B cell (primary cell): ENCODE measurements at regions not wholly inside any gene's neighbourhood (a gene's known extent, or its start where the extent isn't known, plus 50 kb on each side); places are given as distances from the start of the nearest gene placed in this dataset.

Experiments
- CTCF ChIP-seq: fragments of 200-600 bp; IDR thresholded peaks from one replicate; pipeline ENCODE4 v1.8.0; 2022; ENCODE audit warnings: antibody characterized with exemption, mild to moderate bottlenecking
- EZH2 ChIP-seq: IDR thresholded peaks from 2 replicates; pipeline ENCODE4 v1.6.1; 2012; ENCODE audit warnings: borderline replicate concordance, low read depth, mild to moderate bottlenecking, moderate library complexity, low read length; ENCODE audit not compliant: insufficient read depth, poor library complexity, severe bottlenecking

GRCh38 chr2:191611614-191612013 is 66.3 kb upstream of the NABP1 start:
- no peak for TF ChIP-seq CTCF
- TF ChIP-seq EZH2 = no peak
